Neural crest cell (in vitro differentiated cells): ENCODE measurements at regions not wholly inside any gene's neighbourhood (a gene's known extent, or its start where the extent isn't known, plus 50 kb on each side); places are given as distances from the start of the nearest gene placed in this dataset.
"Not testable (repeated sequence)": the region's sequence is repeated elsewhere in the genome, so short reads cannot be mapped to it uniquely, and the experiment has no call there.

ENCODE experiments used
- DNase-seq: peaks from one replicate; pipeline ENCODE4 v3.0.0; 2021; ENCODE audit warnings: low read depth, mixed read lengths, low spot score
- H3K27ac Mint-ChIP-seq: one replicate; pipeline ENCODE4 v1.8.0; 2021; ENCODE audit warnings: mild to moderate bottlenecking, mixed read lengths; ENCODE audit not compliant: unreplicated experiment
- H3K27me3 Mint-ChIP-seq: 2 replicates; pipeline ENCODE4 v1.8.0; 2021; ENCODE audit warnings: low read depth, mild to moderate bottlenecking, mixed read lengths
- H3K36me3 Mint-ChIP-seq: 2 replicates; pipeline ENCODE4 v1.8.0; 2021; ENCODE audit warnings: low read depth, mild to moderate bottlenecking, mixed read lengths
- H3K4me1 Mint-ChIP-seq: 2 replicates; pipeline ENCODE4 v1.8.0; 2021; ENCODE audit warnings: mixed read lengths
- H3K4me3 Mint-ChIP-seq: one replicate; pipeline ENCODE4 v1.8.0; 2021; ENCODE audit warnings: mild to moderate bottlenecking, mixed read lengths
- H3K9me3 Mint-ChIP-seq: 2 replicates; pipeline ENCODE4 v1.8.0; 2021; ENCODE audit warnings: mixed read lengths
- TF ChIP-seq, protein P1 (sequence below): fragments of 200-600 bp; sonication (generic); conservative IDR thresholded peaks from 2 replicates; pipeline ENCODE4 v1.5.0; 2021; ENCODE audit warnings: antibody characterized with exemption, mild to moderate bottlenecking

- Mint-ChIP-seq H3K4me1 (peaks cover 5% of the 10 kb centered on the region), H3K27ac (no peak overlapping the region), H3K9me3 (peaks cover under 1% of the 10 kb centered on the region), H3K4me3 (no peak overlapping the region), H3K36me3 (no peaks in the 10 kb centered on the region), H3K27me3 (no peaks in the 10 kb centered on the region)
- DNase-seq: no peak
- TF ChIP-seq, protein P1, sequence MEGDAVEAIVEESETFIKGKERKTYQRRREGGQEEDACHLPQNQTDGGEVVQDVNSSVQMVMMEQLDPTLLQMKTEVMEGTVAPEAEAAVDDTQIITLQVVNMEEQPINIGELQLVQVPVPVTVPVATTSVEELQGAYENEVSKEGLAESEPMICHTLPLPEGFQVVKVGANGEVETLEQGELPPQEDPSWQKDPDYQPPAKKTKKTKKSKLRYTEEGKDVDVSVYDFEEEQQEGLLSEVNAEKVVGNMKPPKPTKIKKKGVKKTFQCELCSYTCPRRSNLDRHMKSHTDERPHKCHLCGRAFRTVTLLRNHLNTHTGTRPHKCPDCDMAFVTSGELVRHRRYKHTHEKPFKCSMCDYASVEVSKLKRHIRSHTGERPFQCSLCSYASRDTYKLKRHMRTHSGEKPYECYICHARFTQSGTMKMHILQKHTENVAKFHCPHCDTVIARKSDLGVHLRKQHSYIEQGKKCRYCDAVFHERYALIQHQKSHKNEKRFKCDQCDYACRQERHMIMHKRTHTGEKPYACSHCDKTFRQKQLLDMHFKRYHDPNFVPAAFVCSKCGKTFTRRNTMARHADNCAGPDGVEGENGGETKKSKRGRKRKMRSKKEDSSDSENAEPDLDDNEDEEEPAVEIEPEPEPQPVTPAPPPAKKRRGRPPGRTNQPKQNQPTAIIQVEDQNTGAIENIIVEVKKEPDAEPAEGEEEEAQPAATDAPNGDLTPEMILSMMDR: no peak
These were observed 1310.0 kb upstream of the EYS start for GRCh38 chr6:67016921-67017460.

DNA sequence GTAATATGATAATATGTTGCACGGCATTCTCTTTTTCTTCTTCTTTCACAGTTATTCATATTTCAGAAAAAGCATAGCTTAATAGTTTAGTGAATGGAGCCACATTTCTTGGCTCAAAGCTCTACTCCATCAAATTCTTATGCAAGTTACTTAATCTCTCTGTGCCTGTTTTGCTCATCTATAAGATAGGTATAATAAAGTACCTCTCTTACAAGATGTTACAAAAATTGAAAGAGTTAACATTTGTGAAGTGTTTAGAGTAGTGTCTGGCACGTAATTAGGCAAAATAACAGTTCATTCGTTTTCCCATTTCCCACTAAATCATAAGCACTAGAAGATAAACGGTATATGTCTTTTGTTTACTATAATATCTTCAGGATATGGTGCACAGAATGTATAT, 1304.4 kb upstream of the EYS start:
- Mint-ChIP-seq H3K36me3 (no peaks in the 10 kb centered on the region), H3K4me3 (no peak overlapping the region), H3K27ac (no peak overlapping the region), H3K27me3 (no peaks in the 10 kb centered on the region), H3K9me3 (peaks cover 3% of the 10 kb centered on the region), H3K4me1 (no peaks in the 10 kb centered on the region)
- no peak for DNase-seq
- TF ChIP-seq, protein P1: no peak

GRCh38 chr6:67009818-67010217, 1302.8 kb upstream of the EYS start:
- DNase-seq: no peak
- H3K4me3 Mint-ChIP-seq: no peak overlapping the region
- H3K27me3 Mint-ChIP-seq: no peaks in the 10 kb centered on the region
- H3K36me3 Mint-ChIP-seq: no peaks in the 10 kb centered on the region
- no peak overlapping the region for H3K27ac Mint-ChIP-seq
- H3K9me3 Mint-ChIP-seq: peaks cover 3% of the 10 kb centered on the region
- TF ChIP-seq, protein P1: peak; percentile 49
- no peaks in the 10 kb centered on the region for H3K4me1 Mint-ChIP-seq

GRCh38 chr6:67003844-67004243, 1296.8 kb upstream of the EYS start:
- Mint-ChIP-seq H3K4me1 (no peaks in the 10 kb centered on the region), H3K9me3 (peaks cover 3% of the 10 kb centered on the region), H3K27me3 (no peaks in the 10 kb centered on the region), H3K27ac (no peak overlapping the region), H3K36me3 (no peaks in the 10 kb centered on the region), H3K4me3 (no peak overlapping the region)
- DNase-seq: no peak
- TF ChIP-seq, protein P1: no peak

GRCh38 chr6:67000121-67000520, 1293.1 kb upstream of the EYS start:
- DNase-seq: no peak
- peaks cover 9% of the 10 kb centered on the region for H3K9me3 Mint-ChIP-seq
- no peaks in the 10 kb centered on the region for H3K36me3 Mint-ChIP-seq
- TF ChIP-seq, protein P1: no peak
- no peak overlapping the region for H3K27ac Mint-ChIP-seq
- no peaks in the 10 kb centered on the region for H3K4me1 Mint-ChIP-seq
- H3K27me3 Mint-ChIP-seq: no peaks in the 10 kb centered on the region
- no peak overlapping the region for H3K4me3 Mint-ChIP-seq

- H3K4me1 Mint-ChIP-seq, H3K9me3 Mint-ChIP-seq, H3K36me3 Mint-ChIP-seq, H3K27me3 Mint-ChIP-seq, H3K4me3 Mint-ChIP-seq, DNase-seq, H3K27ac Mint-ChIP-seq: not testable (repeated sequence)
These were observed 1290.6 kb upstream of the EYS start for GRCh38 chr6:66997579-66997978.
